GM23338 (cell line): ENCODE measurements at regions not wholly inside any gene's neighbourhood (a gene's known extent, or its start where the extent isn't known, plus 50 kb on each side); places are given as distances from the start of the nearest gene placed in this dataset.

Source experiments
- ATAC-seq: fragments of 200-7000 bp; cut with Tn5 transposase; 3 replicates; pipeline ENCODE4 v1.9.1; 2020
- DNase-seq: peaks from one replicate; pipeline ENCODE4 v3.0.0-alpha.2; 2015; ENCODE audit warnings: low spot score
- H2AFZ ChIP-seq: fragments of 200-600 bp; sonication (generic); 2 replicates; pipeline ENCODE4 v1.8.0; 2016; ENCODE audit warnings: antibody characterized with exemption, mild to moderate bottlenecking, moderate library complexity
- H3F3A ChIP-seq: fragments of 200-600 bp; sonication (generic); replicated peaks from 2 replicates; pipeline ENCODE4 v1.8.0; 2017; ENCODE audit warnings: antibody characterized with exemption, mixed run types, low read depth
- H3K27ac ChIP-seq: fragments of 200-600 bp; sonication (generic); 2 replicates; pipeline ENCODE4 v1.6.1; 2016; ENCODE audit warnings: low read depth
- H3K27me3 ChIP-seq: fragments of 200-600 bp; sonication (generic); 2 replicates; pipeline ENCODE4 v1.8.0; 2016; ENCODE audit warnings: mild to moderate bottlenecking, mixed run types, moderate library complexity; ENCODE audit not compliant: insufficient read depth
- H3K36me3 ChIP-seq: fragments of 200-600 bp; sonication (generic); 2 replicates; pipeline ENCODE4 v1.8.0; 2016; ENCODE audit warnings: mild to moderate bottlenecking; ENCODE audit not compliant: insufficient read depth
- H3K4me1 ChIP-seq: fragments of 200-600 bp; sonication (generic); 2 replicates; pipeline ENCODE4 v1.8.0; 2016; ENCODE audit warnings: mild to moderate bottlenecking, moderate library complexity; ENCODE audit not compliant: insufficient read depth
- H3K4me2 ChIP-seq: fragments of 200-600 bp; sonication (generic); 2 replicates; pipeline ENCODE4 v1.7.1; 2017; ENCODE audit warnings: mixed run types
- H3K4me3 ChIP-seq: fragments of 200-600 bp; sonication (generic); 2 replicates; pipeline ENCODE4 v1.6.1; 2016; ENCODE audit warnings: mixed run types
- H3K79me2 ChIP-seq: fragments of 200-600 bp; sonication (generic); replicated peaks from 2 replicates; pipeline ENCODE4 v1.8.0; 2017; ENCODE audit warnings: mild to moderate bottlenecking; ENCODE audit not compliant: insufficient read depth
- H3K9me2 ChIP-seq: fragments of 200-600 bp; sonication (generic); 2 replicates; pipeline ENCODE4 v1.8.0; 2017; ENCODE audit not compliant: insufficient read depth
- H4K20me1 ChIP-seq: fragments of 200-600 bp; sonication (generic); replicated peaks from 2 replicates; pipeline ENCODE4 v1.8.0; 2017; ENCODE audit warnings: mild to moderate bottlenecking; ENCODE audit not compliant: insufficient read depth
- H3K27ac Mint-ChIP-seq: 2 replicates; pipeline ENCODE4 v1.8.0; 2020; ENCODE audit warnings: inconsistent platforms, mild to moderate bottlenecking, moderate library complexity, mixed read lengths
- H3K27me3 Mint-ChIP-seq: 3 replicates; pipeline ENCODE4 v1.8.0; 2022; ENCODE audit warnings: low read depth, mild to moderate bottlenecking, moderate library complexity, mixed read lengths, inconsistent platforms; ENCODE audit not compliant: insufficient read depth, poor library complexity
- H3K36me3 Mint-ChIP-seq: 3 replicates; pipeline ENCODE4 v1.8.0; 2021; ENCODE audit warnings: low read depth, mild to moderate bottlenecking, inconsistent platforms, moderate library complexity, mixed read lengths
- H3K4me1 Mint-ChIP-seq: 3 replicates; pipeline ENCODE4 v1.8.0; 2020; ENCODE audit warnings: mild to moderate bottlenecking, inconsistent platforms, mixed read lengths
- H3K4me3 Mint-ChIP-seq: 3 replicates; pipeline ENCODE4 v1.8.0; 2021; ENCODE audit warnings: moderate library complexity, mild to moderate bottlenecking, inconsistent platforms, mixed read lengths
- H3K9me3 Mint-ChIP-seq: 3 replicates; pipeline ENCODE4 v1.8.0; 2020; ENCODE audit warnings: moderate library complexity, mild to moderate bottlenecking, inconsistent platforms, mixed read lengths
- CREB1 ChIP-seq: fragments of 250-450 bp; sonication (Bioruptor Pico); IDR thresholded peaks from 2 replicates; pipeline ENCODE4 v1.5.0; 2020; ENCODE audit warnings: low read depth, mild to moderate bottlenecking, moderate library complexity
- ETS1 ChIP-seq: IDR thresholded peaks from 2 replicates; pipeline ENCODE4 v1.6.1; 2016; ENCODE audit warnings: antibody characterized with exemption
- EZH2 ChIP-seq: fragments of 200-600 bp; sonication (generic); IDR thresholded peaks from one replicate; pipeline ENCODE4 v1.8.0; 2017; ENCODE audit warnings: antibody characterized with exemption, mild to moderate bottlenecking, low read depth; ENCODE audit not compliant: unreplicated experiment
- EZH2phosphoT487 ChIP-seq: fragments of 200-600 bp; sonication (generic); IDR thresholded peaks from one replicate; pipeline ENCODE4 v1.8.1; 2018; ENCODE audit warnings: antibody characterized with exemption; ENCODE audit not compliant: unreplicated experiment
- JUNB ChIP-seq: IDR thresholded peaks from one replicate; pipeline ENCODE4 v1.6.1; 2016; ENCODE audit warnings: antibody characterized with exemption; ENCODE audit not compliant: unreplicated experiment
- NANOG ChIP-seq: IDR thresholded peaks from 2 replicates; pipeline ENCODE4 v1.6.1; 2016; ENCODE audit warnings: antibody characterized with exemption, borderline replicate concordance
- POLR2AphosphoS5 ChIP-seq: IDR thresholded peaks from 2 replicates; pipeline ENCODE4 v1.6.1; 2016; ENCODE audit warnings: antibody characterized with exemption, low read depth
- STAT1 ChIP-seq: IDR thresholded peaks from one replicate; pipeline ENCODE4 v1.6.1; 2016; ENCODE audit warnings: antibody characterized with exemption; ENCODE audit not compliant: unreplicated experiment
- ZNF114 ChIP-seq: fragments of 250-450 bp; sonication (Bioruptor Pico); IDR thresholded peaks from 2 replicates; pipeline ENCODE4 v1.5.0; 2020; ENCODE audit warnings: mild to moderate bottlenecking, moderate library complexity
- ZNF331 ChIP-seq: fragments of 250-450 bp; sonication (Bioruptor Pico); IDR thresholded peaks from 2 replicates; pipeline ENCODE4 v1.5.0; 2020; ENCODE audit warnings: low read depth, mild to moderate bottlenecking, moderate library complexity
- TF ChIP-seq, protein P1 (sequence below), 2 experiments: fragments of 200-600 bp in 1 of 2; sonication (generic) in 1 of 2; conservative IDR thresholded peaks; 2 replicates each; pipeline versions ENCODE4 v1.5.1 to v1.6.1; 2016 to 2017; ENCODE audit warnings: antibody characterized with exemption in 2 of 2, low read depth in 2 of 2, mild to moderate bottlenecking in 2 of 2, moderate library complexity in 1 of 2
- TF ChIP-seq, protein P2 (sequence below): fragments of 250-450 bp; sonication (Bioruptor Pico); IDR thresholded peaks from 2 replicates; pipeline ENCODE4 v1.5.0; 2020; ENCODE audit warnings: mild to moderate bottlenecking, moderate library complexity
- TF ChIP-seq, protein P3 (sequence below): IDR thresholded peaks from one replicate; pipeline ENCODE4 v1.6.1; 2018; ENCODE audit warnings: antibody characterized with exemption; ENCODE audit not compliant: unreplicated experiment

GRCh38 chr2:56565143-56565542 is 381.4 kb downstream of the CCDC85A start:
- Mint-ChIP-seq H3K4me3 (no peak overlapping the region), H3K27me3 (no peaks in the 10 kb centered on the region), H3K4me1 (no peaks in the 10 kb centered on the region), H3K27ac (no peak overlapping the region), H3K9me3 (peaks cover 3% of the 10 kb centered on the region; the same call in 2 of the 3 replicates), H3K36me3 (no peaks in the 10 kb centered on the region)
- no peaks in the 10 kb centered on the region for H3F3A ChIP-seq
- H3K9me2 ChIP-seq: no peaks in the 10 kb centered on the region
- H2AFZ ChIP-seq: no peak overlapping the region
- H4K20me1 ChIP-seq: no peaks in the 10 kb centered on the region
- H3K36me3 ChIP-seq: no peaks in the 10 kb centered on the region
- no peak overlapping the region for H3K4me3 ChIP-seq
- DNase-seq: no peak
- H3K27me3 ChIP-seq: no peaks in the 10 kb centered on the region
- no peaks in the 10 kb centered on the region for H3K4me1 ChIP-seq
- no peaks in the 10 kb centered on the region for H3K79me2 ChIP-seq
- ATAC-seq: no peak
- no peak overlapping the region for H3K27ac ChIP-seq
- TF ChIP-seq ZNF331 (CRISPR knock-in tag): no peak
- no peak for TF ChIP-seq POLR2AphosphoS5
- TF ChIP-seq, protein P1, sequence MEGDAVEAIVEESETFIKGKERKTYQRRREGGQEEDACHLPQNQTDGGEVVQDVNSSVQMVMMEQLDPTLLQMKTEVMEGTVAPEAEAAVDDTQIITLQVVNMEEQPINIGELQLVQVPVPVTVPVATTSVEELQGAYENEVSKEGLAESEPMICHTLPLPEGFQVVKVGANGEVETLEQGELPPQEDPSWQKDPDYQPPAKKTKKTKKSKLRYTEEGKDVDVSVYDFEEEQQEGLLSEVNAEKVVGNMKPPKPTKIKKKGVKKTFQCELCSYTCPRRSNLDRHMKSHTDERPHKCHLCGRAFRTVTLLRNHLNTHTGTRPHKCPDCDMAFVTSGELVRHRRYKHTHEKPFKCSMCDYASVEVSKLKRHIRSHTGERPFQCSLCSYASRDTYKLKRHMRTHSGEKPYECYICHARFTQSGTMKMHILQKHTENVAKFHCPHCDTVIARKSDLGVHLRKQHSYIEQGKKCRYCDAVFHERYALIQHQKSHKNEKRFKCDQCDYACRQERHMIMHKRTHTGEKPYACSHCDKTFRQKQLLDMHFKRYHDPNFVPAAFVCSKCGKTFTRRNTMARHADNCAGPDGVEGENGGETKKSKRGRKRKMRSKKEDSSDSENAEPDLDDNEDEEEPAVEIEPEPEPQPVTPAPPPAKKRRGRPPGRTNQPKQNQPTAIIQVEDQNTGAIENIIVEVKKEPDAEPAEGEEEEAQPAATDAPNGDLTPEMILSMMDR (conservative IDR thresholded peaks at IDR 0.05; ENCODE audit: low read depth in 2 of 2): no peak
- TF ChIP-seq, protein P2, sequence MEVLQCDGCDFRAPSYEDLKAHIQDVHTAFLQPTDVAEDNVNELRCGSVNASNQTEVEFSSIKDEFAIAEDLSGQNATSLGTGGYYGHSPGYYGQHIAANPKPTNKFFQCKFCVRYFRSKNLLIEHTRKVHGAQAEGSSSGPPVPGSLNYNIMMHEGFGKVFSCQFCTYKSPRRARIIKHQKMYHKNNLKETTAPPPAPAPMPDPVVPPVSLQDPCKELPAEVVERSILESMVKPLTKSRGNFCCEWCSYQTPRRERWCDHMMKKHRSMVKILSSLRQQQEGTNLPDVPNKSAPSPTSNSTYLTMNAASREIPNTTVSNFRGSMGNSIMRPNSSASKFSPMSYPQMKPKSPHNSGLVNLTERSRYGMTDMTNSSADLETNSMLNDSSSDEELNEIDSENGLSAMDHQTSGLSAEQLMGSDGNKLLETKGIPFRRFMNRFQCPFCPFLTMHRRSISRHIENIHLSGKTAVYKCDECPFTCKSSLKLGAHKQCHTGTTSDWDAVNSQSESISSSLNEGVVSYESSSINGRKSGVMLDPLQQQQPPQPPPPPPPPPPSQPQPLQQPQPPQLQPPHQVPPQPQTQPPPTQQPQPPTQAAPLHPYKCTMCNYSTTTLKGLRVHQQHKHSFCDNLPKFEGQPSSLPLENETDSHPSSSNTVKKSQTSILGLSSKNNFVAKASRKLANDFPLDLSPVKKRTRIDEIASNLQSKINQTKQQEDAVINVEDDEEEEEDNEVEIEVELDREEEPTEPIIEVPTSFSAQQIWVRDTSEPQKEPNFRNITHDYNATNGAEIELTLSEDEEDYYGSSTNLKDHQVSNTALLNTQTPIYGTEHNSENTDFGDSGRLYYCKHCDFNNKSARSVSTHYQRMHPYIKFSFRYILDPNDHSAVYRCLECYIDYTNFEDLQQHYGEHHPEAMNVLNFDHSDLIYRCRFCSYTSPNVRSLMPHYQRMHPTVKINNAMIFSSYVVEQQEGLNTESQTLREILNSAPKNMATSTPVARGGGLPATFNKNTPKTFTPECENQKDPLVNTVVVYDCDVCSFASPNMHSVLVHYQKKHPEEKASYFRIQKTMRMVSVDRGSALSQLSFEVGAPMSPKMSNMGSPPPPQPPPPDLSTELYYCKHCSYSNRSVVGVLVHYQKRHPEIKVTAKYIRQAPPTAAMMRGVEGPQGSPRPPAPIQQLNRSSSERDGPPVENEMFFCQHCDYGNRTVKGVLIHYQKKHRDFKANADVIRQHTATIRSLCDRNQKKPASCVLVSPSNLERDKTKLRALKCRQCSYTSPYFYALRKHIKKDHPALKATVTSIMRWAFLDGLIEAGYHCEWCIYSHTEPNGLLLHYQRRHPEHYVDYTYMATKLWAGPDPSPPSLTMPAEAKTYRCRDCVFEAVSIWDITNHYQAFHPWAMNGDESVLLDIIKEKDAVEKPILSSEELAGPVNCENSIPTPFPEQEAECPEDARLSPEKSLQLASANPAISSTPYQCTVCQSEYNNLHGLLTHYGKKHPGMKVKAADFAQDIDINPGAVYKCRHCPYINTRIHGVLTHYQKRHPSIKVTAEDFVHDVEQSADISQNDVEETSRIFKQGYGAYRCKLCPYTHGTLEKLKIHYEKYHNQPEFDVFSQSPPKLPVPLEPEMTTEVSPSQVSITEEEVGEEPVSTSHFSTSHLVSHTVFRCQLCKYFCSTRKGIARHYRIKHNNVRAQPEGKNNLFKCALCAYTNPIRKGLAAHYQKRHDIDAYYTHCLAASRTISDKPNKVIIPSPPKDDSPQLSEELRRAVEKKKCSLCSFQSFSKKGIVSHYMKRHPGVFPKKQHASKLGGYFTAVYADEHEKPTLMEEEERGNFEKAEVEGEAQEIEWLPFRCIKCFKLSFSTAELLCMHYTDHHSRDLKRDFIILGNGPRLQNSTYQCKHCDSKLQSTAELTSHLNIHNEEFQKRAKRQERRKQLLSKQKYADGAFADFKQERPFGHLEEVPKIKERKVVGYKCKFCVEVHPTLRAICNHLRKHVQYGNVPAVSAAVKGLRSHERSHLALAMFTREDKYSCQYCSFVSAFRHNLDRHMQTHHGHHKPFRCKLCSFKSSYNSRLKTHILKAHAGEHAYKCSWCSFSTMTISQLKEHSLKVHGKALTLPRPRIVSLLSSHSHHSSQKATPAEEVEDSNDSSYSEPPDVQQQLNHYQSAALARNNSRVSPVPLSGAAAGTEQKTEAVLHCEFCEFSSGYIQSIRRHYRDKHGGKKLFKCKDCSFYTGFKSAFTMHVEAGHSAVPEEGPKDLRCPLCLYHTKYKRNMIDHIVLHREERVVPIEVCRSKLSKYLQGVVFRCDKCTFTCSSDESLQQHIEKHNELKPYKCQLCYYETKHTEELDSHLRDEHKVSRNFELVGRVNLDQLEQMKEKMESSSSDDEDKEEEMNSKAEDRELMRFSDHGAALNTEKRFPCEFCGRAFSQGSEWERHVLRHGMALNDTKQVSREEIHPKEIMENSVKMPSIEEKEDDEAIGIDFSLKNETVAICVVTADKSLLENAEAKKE (CRISPR knock-in tag): no peak
- TF ChIP-seq STAT1: no peak
- TF ChIP-seq CREB1: no peak
- TF ChIP-seq JUNB: no peak
- no peak for TF ChIP-seq ZNF114 (CRISPR knock-in tag)
- TF ChIP-seq EZH2: no peak
- TF ChIP-seq EZH2phosphoT487: no peak
- no peak for TF ChIP-seq NANOG
- TF ChIP-seq, protein P3, sequence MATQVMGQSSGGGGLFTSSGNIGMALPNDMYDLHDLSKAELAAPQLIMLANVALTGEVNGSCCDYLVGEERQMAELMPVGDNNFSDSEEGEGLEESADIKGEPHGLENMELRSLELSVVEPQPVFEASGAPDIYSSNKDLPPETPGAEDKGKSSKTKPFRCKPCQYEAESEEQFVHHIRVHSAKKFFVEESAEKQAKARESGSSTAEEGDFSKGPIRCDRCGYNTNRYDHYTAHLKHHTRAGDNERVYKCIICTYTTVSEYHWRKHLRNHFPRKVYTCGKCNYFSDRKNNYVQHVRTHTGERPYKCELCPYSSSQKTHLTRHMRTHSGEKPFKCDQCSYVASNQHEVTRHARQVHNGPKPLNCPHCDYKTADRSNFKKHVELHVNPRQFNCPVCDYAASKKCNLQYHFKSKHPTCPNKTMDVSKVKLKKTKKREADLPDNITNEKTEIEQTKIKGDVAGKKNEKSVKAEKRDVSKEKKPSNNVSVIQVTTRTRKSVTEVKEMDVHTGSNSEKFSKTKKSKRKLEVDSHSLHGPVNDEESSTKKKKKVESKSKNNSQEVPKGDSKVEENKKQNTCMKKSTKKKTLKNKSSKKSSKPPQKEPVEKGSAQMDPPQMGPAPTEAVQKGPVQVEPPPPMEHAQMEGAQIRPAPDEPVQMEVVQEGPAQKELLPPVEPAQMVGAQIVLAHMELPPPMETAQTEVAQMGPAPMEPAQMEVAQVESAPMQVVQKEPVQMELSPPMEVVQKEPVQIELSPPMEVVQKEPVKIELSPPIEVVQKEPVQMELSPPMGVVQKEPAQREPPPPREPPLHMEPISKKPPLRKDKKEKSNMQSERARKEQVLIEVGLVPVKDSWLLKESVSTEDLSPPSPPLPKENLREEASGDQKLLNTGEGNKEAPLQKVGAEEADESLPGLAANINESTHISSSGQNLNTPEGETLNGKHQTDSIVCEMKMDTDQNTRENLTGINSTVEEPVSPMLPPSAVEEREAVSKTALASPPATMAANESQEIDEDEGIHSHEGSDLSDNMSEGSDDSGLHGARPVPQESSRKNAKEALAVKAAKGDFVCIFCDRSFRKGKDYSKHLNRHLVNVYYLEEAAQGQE: no peak
- no peak for TF ChIP-seq ETS1
- H3K4me2 ChIP-seq: no peak overlapping the region
